Adipocyte (in vitro differentiated cells): ENCODE measurements at regions not wholly inside any gene's neighbourhood (a gene's known extent, or its start where the extent isn't known, plus 50 kb on each side); places are given as distances from the start of the nearest gene placed in this dataset.

Source experiments
- DNase-seq: peaks from one replicate; pipeline ENCODE4 v3.0.0-alpha.2; 2015; ENCODE audit warnings: low read depth
- H3K27me3 ChIP-seq: replicated peaks from 2 replicates; pipeline ENCODE4 v1.7.0; 2013; ENCODE audit warnings: mild to moderate bottlenecking, low read length, moderate library complexity; ENCODE audit not compliant: control insufficient read depth, insufficient read depth
- H3K36me3 ChIP-seq: 2 replicates; pipeline ENCODE4 v1.7.0; 2013; ENCODE audit warnings: low read length, mild to moderate bottlenecking, moderate library complexity; ENCODE audit not compliant: control insufficient read depth, insufficient read depth, severe bottlenecking
- H3K4me1 ChIP-seq: 2 replicates; pipeline ENCODE4 v1.7.0; 2013; ENCODE audit warnings: mild to moderate bottlenecking, low read length, moderate library complexity; ENCODE audit not compliant: control insufficient read depth, insufficient read depth
- H3K4me3 ChIP-seq: 2 replicates; pipeline ENCODE4 v1.7.0; 2013; ENCODE audit warnings: mild to moderate bottlenecking, low read length, moderate library complexity
- H3K9ac ChIP-seq: 2 replicates; pipeline ENCODE4 v1.7.0; 2013; ENCODE audit warnings: mild to moderate bottlenecking, low read length, moderate library complexity
- H3K9me3 ChIP-seq: 2 replicates; pipeline ENCODE4 v1.7.0; 2013; ENCODE audit warnings: mild to moderate bottlenecking, low read length, moderate library complexity; ENCODE audit not compliant: control insufficient read depth

DNA sequence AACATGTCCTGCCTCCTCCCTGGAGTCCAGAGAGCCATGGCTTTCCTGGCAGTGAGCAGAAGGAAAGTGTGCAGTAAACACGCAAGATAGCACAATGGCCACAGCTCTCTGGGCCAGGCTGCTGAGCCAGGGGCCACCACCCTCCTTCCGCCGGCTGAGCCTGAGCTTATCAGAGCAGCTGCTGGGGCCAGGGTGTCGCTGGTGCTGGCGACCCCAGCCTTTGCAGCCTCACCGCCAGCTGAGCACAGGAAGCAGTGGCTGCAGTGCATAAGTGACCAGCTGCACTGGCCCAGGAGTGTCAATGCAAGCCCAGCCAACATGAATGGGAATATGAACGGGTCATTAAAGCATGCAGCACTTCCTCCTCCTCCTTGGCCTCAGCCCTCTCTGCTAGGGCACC is 172.0 kb downstream of the ZFP36L2 start:
- Histone ChIP-seq H3K9ac (no peak overlapping the region), H3K4me3 (no peak overlapping the region), H3K36me3 (no peaks in the 10 kb centered on the region), H3K27me3 (peaks cover 15% of the 10 kb centered on the region), H3K4me1 (peaks cover 4% of the 10 kb centered on the region), H3K9me3 (no peaks in the 10 kb centered on the region)
- no peak for DNase-seq

DNA sequence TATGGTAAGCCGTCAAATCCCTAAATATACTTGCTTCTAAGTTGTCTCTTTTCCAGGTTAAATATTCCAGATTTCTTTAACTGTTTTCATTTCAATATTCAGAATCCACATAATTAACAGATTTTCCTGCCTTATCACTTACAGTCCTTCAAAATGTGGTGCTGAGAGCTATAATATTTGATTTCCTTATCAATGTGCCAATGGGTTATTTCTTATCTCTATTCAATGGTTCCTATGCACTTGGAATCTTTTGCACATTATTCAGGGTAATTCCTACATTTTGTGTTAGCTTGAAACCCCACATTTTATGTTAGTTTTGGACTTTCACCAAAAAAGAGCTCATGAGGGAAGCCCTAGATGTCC is 173.5 kb downstream of the ZFP36L2 start:
- Histone ChIP-seq H3K4me1 (no peaks in the 10 kb centered on the region), H3K9me3 (no peaks in the 10 kb centered on the region), H3K27me3 (peaks cover 15% of the 10 kb centered on the region), H3K36me3 (no peaks in the 10 kb centered on the region), H3K4me3 (no peak overlapping the region), H3K9ac (no peak overlapping the region)
- DNase-seq: no peak

GRCh38 chr2:43052204-43052943 is 174.0 kb downstream of the ZFP36L2 start:
- H3K9me3 ChIP-seq: no peaks in the 10 kb centered on the region
- peaks cover 4% of the 10 kb centered on the region for H3K4me1 ChIP-seq
- DNase-seq: no peak
- H3K9ac ChIP-seq: no peak overlapping the region
- H3K4me3 ChIP-seq: no peak overlapping the region
- peaks cover 15% of the 10 kb centered on the region for H3K27me3 ChIP-seq
- H3K36me3 ChIP-seq: no peaks in the 10 kb centered on the region

DNA sequence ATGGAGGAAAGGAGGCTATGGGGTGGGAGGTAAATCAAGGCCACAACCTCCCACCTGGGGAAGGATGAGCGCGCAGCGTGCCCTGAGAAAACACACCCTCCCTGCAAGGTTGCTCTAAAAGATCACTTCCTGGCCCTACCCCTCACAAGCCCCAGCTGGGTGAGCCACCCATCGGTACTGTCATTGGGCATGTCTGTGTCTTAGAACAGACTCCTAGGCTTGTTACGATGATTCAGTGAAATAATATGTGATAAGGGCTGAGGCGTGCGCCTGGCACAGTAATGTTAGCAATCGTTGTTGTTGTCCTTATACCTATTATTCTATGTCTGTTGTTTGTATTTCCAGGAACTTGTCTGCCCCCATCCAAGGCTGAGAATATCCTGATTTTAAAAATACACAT is 175.1 kb downstream of the ZFP36L2 start:
- no peak overlapping the region for H3K9ac ChIP-seq
- H3K9me3 ChIP-seq: no peaks in the 10 kb centered on the region
- peaks cover 13% of the 10 kb centered on the region for H3K27me3 ChIP-seq
- peaks cover 14% of the 10 kb centered on the region for H3K4me1 ChIP-seq
- H3K4me3 ChIP-seq: no peak overlapping the region
- no peaks in the 10 kb centered on the region for H3K36me3 ChIP-seq
- peak; percentile 56 for DNase-seq

- no peak overlapping the region for H3K9ac ChIP-seq
- H3K9me3 ChIP-seq: no peaks in the 10 kb centered on the region
- H3K27me3 ChIP-seq: peaks cover 8% of the 10 kb centered on the region
- H3K4me1 ChIP-seq: peaks cover 19% of the 10 kb centered on the region
- no peak for DNase-seq
- no peaks in the 10 kb centered on the region for H3K36me3 ChIP-seq
- no peak overlapping the region for H3K4me3 ChIP-seq
Measured at GRCh38 chr2:43050866-43051265, 175.5 kb downstream of the ZFP36L2 start.

- Histone ChIP-seq H3K27me3 (peaks cover 4% of the 10 kb centered on the region), H3K36me3 (no peaks in the 10 kb centered on the region), H3K9ac (no peak overlapping the region), H3K4me1 (peaks cover 20% of the 10 kb centered on the region), H3K4me3 (no peak overlapping the region), H3K9me3 (no peaks in the 10 kb centered on the region)
- no peak for DNase-seq
Measured at GRCh38 chr2:43049836-43050801, 176.3 kb downstream of the ZFP36L2 start.

DNA sequence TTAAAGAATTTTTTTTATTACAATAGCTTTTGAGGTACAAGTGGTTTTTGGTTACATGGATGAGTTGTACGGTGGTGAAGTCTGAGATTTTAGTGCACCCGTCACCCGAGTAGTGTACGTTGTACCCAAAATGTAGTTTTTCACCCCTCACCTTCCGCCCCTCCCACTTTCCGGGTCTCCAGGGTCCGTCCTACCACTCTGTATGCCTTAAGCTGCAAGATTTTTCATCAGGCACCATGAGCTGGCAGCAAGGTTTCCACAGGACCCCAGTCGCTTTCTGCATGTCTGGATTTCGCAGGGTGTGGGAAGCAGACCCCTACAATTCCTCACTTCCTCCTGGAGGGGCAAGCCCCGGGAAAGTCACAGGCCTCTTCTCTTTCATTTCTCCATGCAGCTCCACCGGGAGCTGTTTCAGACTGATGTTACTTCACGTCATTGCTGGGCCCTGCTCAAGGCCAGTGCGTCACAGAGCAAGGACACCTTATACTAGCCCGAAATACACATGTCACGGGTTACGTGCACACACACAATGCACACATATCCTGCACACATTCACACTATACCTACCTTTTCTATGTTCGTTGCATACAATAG is 179.1 kb downstream of the ZFP36L2 start:
- Histone ChIP-seq H3K4me3 (peak overlapping the region; percentile 38), H3K4me1 (peaks cover 21% of the 10 kb centered on the region), H3K9me3 (no peaks in the 10 kb centered on the region), H3K9ac (peak overlapping the region; percentile 0), H3K27me3 (no peaks in the 10 kb centered on the region), H3K36me3 (no peaks in the 10 kb centered on the region)
- no peak for DNase-seq

DNA sequence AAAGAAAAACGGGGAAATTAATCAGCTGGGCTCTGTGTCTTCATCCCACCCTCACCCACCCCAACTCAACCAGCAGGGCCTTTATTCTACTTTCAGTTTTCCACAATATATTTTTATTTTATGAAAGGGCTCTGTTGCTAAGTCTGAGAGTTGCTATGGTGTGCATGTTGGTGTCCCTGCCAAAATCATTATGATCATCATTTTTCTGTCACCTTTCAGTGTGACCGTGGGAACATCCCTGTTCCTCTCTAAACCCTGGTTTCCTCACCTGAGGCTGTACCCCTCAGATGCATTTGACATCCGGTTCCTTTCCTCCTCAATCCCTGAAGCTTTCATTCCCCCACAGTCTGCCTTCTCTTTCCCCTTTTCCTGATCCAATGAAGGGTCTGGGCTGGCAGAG is 180.5 kb downstream of the ZFP36L2 start:
- Histone ChIP-seq H3K9me3 (no peaks in the 10 kb centered on the region), H3K4me3 (no peak overlapping the region), H3K4me1 (peaks cover 35% of the 10 kb centered on the region), H3K27me3 (no peaks in the 10 kb centered on the region), H3K9ac (peak overlapping the region; percentile 0), H3K36me3 (no peaks in the 10 kb centered on the region)
- no peak for DNase-seq

- peaks cover 38% of the 10 kb centered on the region for H3K4me1 ChIP-seq
- DNase-seq: no peak
- H3K36me3 ChIP-seq: no peaks in the 10 kb centered on the region
- H3K4me3 ChIP-seq: no peak overlapping the region
- H3K27me3 ChIP-seq: no peaks in the 10 kb centered on the region
- H3K9ac ChIP-seq: no peak overlapping the region
- no peaks in the 10 kb centered on the region for H3K9me3 ChIP-seq
Measured at GRCh38 chr2:43044093-43044681, 182.2 kb downstream of the ZFP36L2 start.

DNA sequence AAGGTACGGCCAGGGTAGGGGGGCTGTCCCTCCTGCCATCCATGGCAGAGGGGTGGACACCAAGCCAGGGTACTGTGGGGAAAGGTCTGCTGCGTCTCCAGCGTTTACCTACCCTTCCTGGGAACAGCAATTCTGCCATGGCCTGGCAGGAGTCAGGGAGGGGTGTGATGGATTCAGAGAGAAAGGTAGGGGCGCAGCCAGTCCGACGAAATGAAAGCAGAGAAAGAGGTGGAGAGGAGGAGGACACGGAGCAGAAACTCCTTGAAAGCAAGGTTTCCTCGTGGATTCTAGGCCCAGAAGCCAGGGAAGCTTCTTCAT is 182.9 kb downstream of the ZFP36L2 start:
- Histone ChIP-seq H3K9ac (no peak overlapping the region), H3K36me3 (no peaks in the 10 kb centered on the region), H3K4me1 (peaks cover 39% of the 10 kb centered on the region), H3K9me3 (no peaks in the 10 kb centered on the region), H3K27me3 (no peaks in the 10 kb centered on the region), H3K4me3 (no peak overlapping the region)
- DNase-seq: no peak
